Activated CD4-positive, alpha-beta T cell treated with anti-CD3 and anti-CD28 coated beads, Interleukin-2, amount 10 ng/mL, durations not matched to agents 24 days and 14 days (primary cell): ENCODE measurements at regions not wholly inside any gene's neighbourhood (a gene's known extent, or its start where the extent isn't known, plus 50 kb on each side); places are given as distances from the start of the nearest gene placed in this dataset.
A peak's percentile ranks its signal among the peaks of the same experiment; 100 is the strongest.

ENCODE experiments used
- DNase-seq: peaks from one replicate; pipeline ENCODE4 v3.0.0; 2022
- H3K27ac Mint-ChIP-seq: one replicate; pipeline ENCODE4 v1.8.0; 2022; ENCODE audit warnings: mild to moderate bottlenecking, mixed read lengths
- H3K27me3 Mint-ChIP-seq: one replicate; pipeline ENCODE4 v1.8.0; 2022; ENCODE audit warnings: mixed read lengths
- H3K36me3 Mint-ChIP-seq: one replicate; pipeline ENCODE4 v1.8.0; 2022; ENCODE audit warnings: low read depth, mild to moderate bottlenecking, mixed read lengths
- H3K4me1 Mint-ChIP-seq: one replicate; pipeline ENCODE4 v1.8.0; 2021; ENCODE audit warnings: mixed read lengths
- H3K4me3 Mint-ChIP-seq: one replicate; pipeline ENCODE4 v1.8.0; 2022; ENCODE audit warnings: mild to moderate bottlenecking, moderate library complexity, mixed read lengths
- H3K9me3 Mint-ChIP-seq: one replicate; pipeline ENCODE4 v1.8.0; 2021; ENCODE audit warnings: mixed read lengths
- intact Hi-C: fragments of 100-400 bp; cut with micrococcal nuclease; formaldehyde crosslinking; loops from one replicate; pipeline ENCODE4 v1.15.1; 2023

- Mint-ChIP-seq H3K4me3 (no peak overlapping the region), H3K4me1 (no peaks in the 10 kb centered on the region), H3K27me3 (peaks cover 20% of the 10 kb centered on the region), H3K9me3 (no peaks in the 10 kb centered on the region), H3K27ac (no peak overlapping the region), H3K36me3 (no peaks in the 10 kb centered on the region)
- intact Hi-C loops, result no loop called here
- DNase-seq, result no peak
These were observed 654.1 kb downstream of the PTPRC start for GRCh38 chr1:199292896-199293295.

- intact Hi-C loops, result no loop called here
- peaks cover 14% of the 10 kb centered on the region for H3K27me3 Mint-ChIP-seq
- H3K27ac Mint-ChIP-seq, result no peak overlapping the region
- no peak overlapping the region for H3K4me3 Mint-ChIP-seq
- H3K4me1 Mint-ChIP-seq, result no peaks in the 10 kb centered on the region
- no peaks in the 10 kb centered on the region for H3K9me3 Mint-ChIP-seq
- no peaks in the 10 kb centered on the region for H3K36me3 Mint-ChIP-seq
- DNase-seq, result no peak
These were observed 656.3 kb downstream of the PTPRC start for GRCh38 chr1:199295107-199295506.

DNA sequence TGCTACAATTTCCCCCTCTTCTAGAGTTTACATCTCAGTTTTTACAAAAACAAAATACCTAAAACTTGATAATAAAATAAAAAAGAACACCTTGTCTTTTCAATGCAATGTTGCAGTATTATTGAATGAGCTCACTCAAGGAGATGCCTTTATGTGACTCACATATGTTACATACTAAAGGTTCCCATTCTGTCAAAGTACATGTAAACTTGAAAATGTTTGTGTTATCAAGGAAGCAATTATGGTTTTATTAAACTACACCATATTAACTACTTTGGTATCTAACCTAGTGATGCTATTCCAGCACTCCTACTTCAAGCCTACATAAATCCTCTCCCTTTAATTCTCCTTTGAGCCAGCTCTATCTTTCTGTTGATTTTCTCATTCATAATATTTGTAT is 658.3 kb downstream of the PTPRC start:
- Mint-ChIP-seq H3K27ac (no peak overlapping the region), H3K4me3 (no peak overlapping the region), H3K9me3 (no peaks in the 10 kb centered on the region), H3K27me3 (peaks cover 14% of the 10 kb centered on the region), H3K36me3 (no peaks in the 10 kb centered on the region), H3K4me1 (peaks cover 4% of the 10 kb centered on the region)
- no peak for DNase-seq
- intact Hi-C loops, result no loop called here

DNA sequence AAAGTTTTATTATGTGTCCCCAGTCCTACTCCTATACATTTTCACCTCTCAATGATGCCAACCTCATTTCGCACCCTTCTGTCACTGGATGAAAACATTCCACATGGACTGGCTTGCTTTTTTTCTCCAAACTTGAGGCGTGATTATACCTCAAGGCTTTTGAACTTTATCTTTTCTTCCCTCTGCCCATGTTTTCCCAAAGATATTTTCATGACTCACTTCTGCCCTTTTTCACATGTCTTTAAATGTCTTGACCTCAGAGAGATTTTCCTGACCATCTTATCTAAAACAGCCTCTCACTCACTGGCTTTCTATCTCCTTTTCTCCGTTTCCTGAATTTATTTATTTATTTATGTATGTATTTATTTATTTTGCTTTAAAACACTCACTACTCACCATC is 659.0 kb downstream of the PTPRC start:
- H3K4me3 Mint-ChIP-seq, result no peak overlapping the region
- H3K9me3 Mint-ChIP-seq, result no peaks in the 10 kb centered on the region
- H3K27me3 Mint-ChIP-seq, result peaks cover 14% of the 10 kb centered on the region
- DNase-seq, result no peak
- intact Hi-C loops, result no loop called here
- no peak overlapping the region for H3K27ac Mint-ChIP-seq
- peaks cover 9% of the 10 kb centered on the region for H3K4me1 Mint-ChIP-seq
- H3K36me3 Mint-ChIP-seq, result no peaks in the 10 kb centered on the region

DNA sequence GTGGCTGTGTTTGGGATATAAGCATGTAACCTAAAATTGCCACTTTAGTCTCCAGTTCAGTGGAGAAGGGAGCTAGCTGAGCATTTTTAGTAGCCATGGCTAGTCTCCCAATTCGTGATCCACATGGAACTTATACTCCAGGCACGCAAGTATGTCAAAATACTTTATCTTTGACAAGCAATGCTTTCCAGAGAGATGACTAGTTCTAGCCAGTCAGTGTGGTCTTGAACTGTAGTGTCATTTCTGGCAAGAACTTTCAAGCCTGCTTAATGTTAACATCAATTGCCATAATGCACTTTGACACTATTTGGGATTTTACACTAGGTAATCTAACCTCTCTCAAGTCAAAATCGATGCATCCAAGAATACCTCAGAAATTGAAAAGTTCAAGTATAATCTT is 660.0 kb downstream of the PTPRC start:
- DNase-seq, result no peak
- Mint-ChIP-seq H3K27ac (no peak overlapping the region), H3K4me1 (peaks cover 9% of the 10 kb centered on the region), H3K27me3 (peaks cover 11% of the 10 kb centered on the region), H3K4me3 (no peak overlapping the region), H3K9me3 (no peaks in the 10 kb centered on the region), H3K36me3 (no peaks in the 10 kb centered on the region)
- intact Hi-C loops, result no loop called here

DNA sequence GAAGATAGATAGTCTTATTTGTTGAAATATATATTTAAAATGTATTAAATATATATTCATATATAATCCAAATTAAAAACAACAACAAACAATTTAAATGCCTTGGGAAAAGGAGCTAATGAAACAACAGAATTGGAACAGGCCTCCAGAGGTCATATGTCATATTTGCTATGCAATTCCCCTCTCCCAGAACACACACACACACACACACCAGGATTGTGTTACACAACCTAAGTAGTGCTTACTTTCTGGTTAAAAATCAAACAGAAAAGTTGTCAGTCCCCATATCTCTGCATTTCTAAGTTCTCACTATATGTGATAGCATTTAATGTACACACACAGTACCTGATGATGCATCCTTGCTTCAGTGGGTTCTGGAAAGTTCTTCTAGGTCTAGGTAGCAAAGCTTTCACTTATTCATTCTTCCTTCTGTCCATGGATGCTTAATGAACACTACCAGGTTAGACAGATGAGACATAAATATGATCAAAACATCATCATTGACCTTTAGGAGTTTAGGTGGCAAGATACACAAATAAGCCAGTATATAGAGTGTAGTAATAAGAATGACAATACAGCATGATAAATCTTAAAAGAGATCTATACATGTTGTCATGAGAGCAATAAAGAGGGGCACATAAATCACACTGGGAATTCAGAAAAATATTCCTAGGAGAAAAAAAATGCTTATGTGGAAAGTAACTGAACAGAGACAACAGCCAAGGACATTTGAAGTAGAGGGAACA is 662.8 kb downstream of the PTPRC start:
- peaks cover 13% of the 10 kb centered on the region for H3K27me3 Mint-ChIP-seq

DNA sequence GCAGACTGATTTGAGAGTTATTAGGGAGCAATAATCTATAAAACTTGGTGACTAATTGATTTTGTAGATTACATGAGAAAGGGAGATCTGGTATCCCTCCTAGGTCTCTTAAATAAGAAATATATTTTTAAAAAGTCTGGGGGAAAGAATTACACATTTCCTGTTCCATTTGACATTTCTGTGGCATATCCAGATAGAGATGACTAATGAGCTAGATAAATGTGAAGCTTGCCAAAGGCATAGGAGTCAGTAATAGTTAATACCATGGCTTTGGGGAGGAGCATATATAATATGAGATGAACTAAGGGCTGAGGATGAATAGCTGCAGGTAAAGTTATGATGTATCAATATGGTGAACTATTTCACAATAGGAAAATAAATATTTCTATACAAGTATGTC is 663.7 kb downstream of the PTPRC start:
- Mint-ChIP-seq H3K36me3 (no peaks in the 10 kb centered on the region), H3K9me3 (peaks cover 3% of the 10 kb centered on the region), H3K4me3 (no peak overlapping the region), H3K27me3 (peaks cover 16% of the 10 kb centered on the region), H3K27ac (no peak overlapping the region), H3K4me1 (peaks cover 9% of the 10 kb centered on the region)
- intact Hi-C loops, result no loop called here
- DNase-seq, result no peak

More for the DNA sequence above, 662.8 kb downstream of the PTPRC start:
- Mint-ChIP-seq H3K9me3 (no peaks in the 10 kb centered on the region), H3K27ac (no peak overlapping the region), H3K36me3 (no peaks in the 10 kb centered on the region), H3K4me3 (no peak overlapping the region), H3K4me1 (peaks cover 9% of the 10 kb centered on the region)
- intact Hi-C loops, result no loop called here
- no peak for DNase-seq

DNA sequence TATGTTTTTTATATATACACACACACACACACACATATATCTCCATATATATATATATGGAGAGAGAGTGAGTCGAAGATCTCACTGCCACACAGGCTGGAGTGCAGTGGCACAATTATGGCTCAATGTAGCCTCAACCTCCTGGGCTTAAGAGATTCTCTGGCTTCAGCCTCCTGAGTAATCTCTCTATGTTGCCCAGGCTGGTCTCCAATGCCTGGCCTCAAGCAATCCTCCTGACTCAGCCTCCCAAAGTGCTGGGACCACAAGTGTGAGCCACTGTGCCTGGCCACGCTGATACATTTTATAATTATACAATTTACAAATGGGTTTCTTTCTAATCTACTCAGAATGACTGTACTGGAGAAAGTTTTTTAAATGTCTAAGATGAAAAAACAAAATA is 664.2 kb downstream of the PTPRC start:
- H3K27ac Mint-ChIP-seq, result no peak overlapping the region
- H3K4me1 Mint-ChIP-seq, result peaks cover 11% of the 10 kb centered on the region
- H3K36me3 Mint-ChIP-seq, result no peaks in the 10 kb centered on the region
- peaks cover 14% of the 10 kb centered on the region for H3K27me3 Mint-ChIP-seq
- no peak overlapping the region for H3K4me3 Mint-ChIP-seq
- peaks cover 3% of the 10 kb centered on the region for H3K9me3 Mint-ChIP-seq
- intact Hi-C loops, result no loop called here
- DNase-seq, result no peak

DNA sequence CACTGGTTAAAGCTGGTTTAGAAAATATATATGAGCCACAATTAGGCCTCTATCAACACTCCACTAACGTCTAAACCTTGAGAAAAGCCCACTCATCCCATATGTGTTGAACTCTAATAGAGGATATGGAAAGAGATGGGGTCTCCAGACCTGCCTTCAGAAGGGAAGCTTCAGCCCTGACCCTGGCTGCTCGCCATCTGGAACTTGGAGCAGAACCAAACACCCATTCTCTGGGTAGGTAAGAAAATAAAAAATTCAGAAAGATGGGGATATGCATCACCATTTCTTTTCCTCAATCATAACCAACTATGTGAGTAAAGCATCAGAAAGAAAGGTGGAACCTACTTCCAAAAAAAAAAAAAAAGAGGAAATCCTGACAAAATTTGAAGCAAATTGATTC is 666.2 kb downstream of the PTPRC start:
- Mint-ChIP-seq H3K27me3 (peaks cover 14% of the 10 kb centered on the region), H3K9me3 (peaks cover 6% of the 10 kb centered on the region), H3K27ac (no peak overlapping the region), H3K4me1 (peaks cover 19% of the 10 kb centered on the region), H3K36me3 (no peaks in the 10 kb centered on the region), H3K4me3 (no peak overlapping the region)
- DNase-seq, result no peak
- intact Hi-C loops, result loop anchor here (5.0 kb wide), 1 partner anchor 133 kb away; no protein-coding TSS in a partner anchor

DNA sequence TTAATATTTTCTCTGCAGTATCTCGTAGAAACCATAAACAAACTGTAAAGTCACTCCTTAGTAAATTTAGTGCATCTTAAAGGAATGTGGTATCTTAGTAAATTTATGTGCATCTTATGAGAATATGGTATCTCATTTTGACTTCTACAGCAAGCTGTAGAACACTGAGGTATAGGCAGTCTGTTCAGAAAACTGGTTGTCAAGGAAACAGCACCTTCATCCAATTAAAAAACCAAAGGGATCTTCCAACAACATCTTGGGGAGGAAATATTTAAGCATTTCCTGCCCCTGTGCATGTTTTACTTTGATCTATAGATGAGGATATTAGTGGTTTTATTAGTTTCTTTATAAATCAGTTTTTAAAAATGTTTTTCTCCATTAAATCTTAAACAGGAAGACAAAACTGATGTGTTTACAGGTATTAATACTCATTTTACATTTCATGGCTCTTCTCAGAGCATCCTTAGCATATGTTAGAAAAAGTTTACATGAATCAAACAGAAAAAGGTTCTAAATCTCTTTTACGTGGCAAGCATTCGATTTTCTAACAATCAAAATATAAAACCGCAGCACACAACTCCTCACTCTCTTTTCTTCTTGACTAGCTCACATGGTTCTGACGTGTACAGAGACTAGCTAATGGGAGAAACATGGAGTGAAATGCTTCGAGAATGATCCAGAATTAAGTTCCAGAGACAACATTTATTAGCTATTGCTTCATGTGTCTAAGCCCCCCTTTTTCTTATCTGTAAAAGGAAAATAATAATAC is 668.8 kb downstream of the PTPRC start:
- Mint-ChIP-seq H3K4me1 (peaks cover 11% of the 10 kb centered on the region), H3K4me3 (no peak overlapping the region), H3K9me3 (peaks cover 12% of the 10 kb centered on the region), H3K36me3 (no peaks in the 10 kb centered on the region), H3K27me3 (peaks cover 15% of the 10 kb centered on the region), H3K27ac (no peak overlapping the region)
- DNase-seq, result no peak
- intact Hi-C loops, result loop anchor here (2.0 to 5.0 kb wide), 2 partner anchors 27 to 135 kb away; no protein-coding TSS in a partner anchor

DNA sequence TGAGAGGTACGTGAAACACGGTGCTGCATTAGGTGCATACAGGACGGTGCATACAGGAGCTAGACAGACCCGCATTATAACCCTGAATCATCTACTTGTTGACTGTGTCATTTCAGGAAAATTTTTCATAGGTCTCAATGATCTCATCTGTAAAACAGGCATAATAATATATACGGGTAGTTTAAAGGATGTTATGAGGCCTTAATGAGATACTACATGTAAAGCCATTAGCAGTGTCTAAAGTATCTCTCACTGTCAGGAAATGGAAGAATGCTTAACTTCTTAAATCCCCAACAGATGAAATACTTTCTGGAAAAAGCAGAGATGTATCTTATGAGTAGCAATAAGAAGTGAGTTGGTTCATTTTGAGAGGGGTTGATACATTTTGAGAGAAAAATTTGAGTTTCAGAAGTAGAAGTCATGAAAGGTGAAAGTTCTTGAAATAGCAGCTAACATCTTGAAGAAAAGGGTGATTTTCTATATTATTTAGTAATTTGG is 669.6 kb downstream of the PTPRC start:
- no peaks in the 10 kb centered on the region for H3K36me3 Mint-ChIP-seq
- H3K4me1 Mint-ChIP-seq, result peaks cover 10% of the 10 kb centered on the region
- H3K27me3 Mint-ChIP-seq, result peaks cover 15% of the 10 kb centered on the region
- intact Hi-C loops, result loop anchor here (2.0 to 5.0 kb wide), 2 partner anchors 28 to 136 kb away; no protein-coding TSS in a partner anchor
- H3K27ac Mint-ChIP-seq, result peak overlapping the region; percentile 30
- H3K4me3 Mint-ChIP-seq, result no peak overlapping the region
- no peak for DNase-seq
- peaks cover 12% of the 10 kb centered on the region for H3K9me3 Mint-ChIP-seq

- H3K9me3 Mint-ChIP-seq, result peaks cover 12% of the 10 kb centered on the region
- peaks cover 16% of the 10 kb centered on the region for H3K27me3 Mint-ChIP-seq
- H3K27ac Mint-ChIP-seq, result no peak overlapping the region
- H3K4me1 Mint-ChIP-seq, result peaks cover 10% of the 10 kb centered on the region
- no peak for DNase-seq
- intact Hi-C loops, result no loop called here
- H3K4me3 Mint-ChIP-seq, result no peak overlapping the region
- H3K36me3 Mint-ChIP-seq, result no peaks in the 10 kb centered on the region
These were observed 671.9 kb downstream of the PTPRC start for GRCh38 chr1:199310708-199311107.

DNA sequence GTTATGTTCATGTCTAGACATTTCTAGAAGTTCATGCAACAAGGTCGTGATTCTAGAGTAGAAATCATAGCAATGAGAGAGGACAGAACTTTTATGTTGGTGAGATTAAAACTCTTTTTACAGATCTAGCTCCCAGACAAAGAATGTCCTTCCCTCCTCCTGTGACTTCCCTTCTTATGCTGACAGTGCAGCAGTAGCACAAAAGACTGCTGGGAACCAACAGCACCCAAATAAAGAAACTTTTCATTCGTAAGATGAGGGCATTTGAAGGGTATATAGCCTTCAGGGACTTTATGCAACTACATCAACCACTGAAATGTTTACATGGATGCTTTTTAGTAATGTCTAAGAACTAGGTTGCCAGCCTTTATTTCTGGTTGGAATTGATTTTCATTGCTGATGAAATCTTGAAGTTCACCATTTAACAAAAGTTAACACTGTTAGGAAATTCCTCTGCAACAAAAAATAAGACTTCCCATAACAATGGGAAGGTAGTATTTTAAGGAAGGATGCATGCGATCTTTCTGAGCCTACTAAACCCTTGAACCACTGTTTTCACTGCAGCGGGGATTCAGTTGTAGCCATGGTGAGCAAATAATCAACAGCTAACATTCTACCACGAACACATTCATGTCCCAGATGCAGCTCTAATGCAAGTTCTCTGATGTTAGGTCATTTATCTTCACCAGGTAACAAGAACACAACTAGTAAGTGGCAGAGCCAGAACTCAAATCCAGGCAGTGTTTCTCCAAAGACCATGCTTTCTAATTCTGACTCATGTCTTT is 672.8 kb downstream of the PTPRC start:
- intact Hi-C loops, result no loop called here
- Mint-ChIP-seq H3K4me1 (peaks cover 10% of the 10 kb centered on the region), H3K4me3 (no peak overlapping the region), H3K27ac (no peak overlapping the region), H3K9me3 (peaks cover 12% of the 10 kb centered on the region), H3K27me3 (peaks cover 12% of the 10 kb centered on the region), H3K36me3 (no peaks in the 10 kb centered on the region)
- DNase-seq, result no peak

DNA sequence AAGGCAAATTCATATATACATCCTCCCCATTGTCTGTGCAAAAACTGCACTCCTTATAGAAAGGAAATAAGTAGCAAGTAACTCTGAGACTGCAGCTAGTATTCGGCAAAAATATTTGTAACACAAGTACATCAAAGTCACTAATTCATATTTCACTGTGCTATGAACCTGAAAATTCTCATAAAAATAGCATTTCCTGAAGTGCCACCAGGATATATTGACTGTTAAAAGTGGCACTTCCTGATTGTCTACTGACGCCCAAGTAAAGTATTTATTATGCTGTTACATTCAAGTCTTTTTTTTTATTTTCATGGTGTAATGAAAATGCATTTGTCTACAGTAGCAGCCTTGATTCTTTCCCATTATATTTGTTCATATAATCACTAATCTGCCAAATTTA is 673.8 kb downstream of the PTPRC start:
- H3K27ac Mint-ChIP-seq, result no peak overlapping the region
- peaks cover 10% of the 10 kb centered on the region for H3K4me1 Mint-ChIP-seq
- intact Hi-C loops, result no loop called here
- H3K9me3 Mint-ChIP-seq, result peaks cover 9% of the 10 kb centered on the region
- H3K36me3 Mint-ChIP-seq, result no peaks in the 10 kb centered on the region
- DNase-seq, result no peak
- peaks cover 12% of the 10 kb centered on the region for H3K27me3 Mint-ChIP-seq
- H3K4me3 Mint-ChIP-seq, result no peak overlapping the region
